ENCODE measurements at regions not wholly inside any gene's neighbourhood (a gene's known extent, or its start where the extent isn't known, plus 50 kb on each side); places are given as distances from the start of the nearest gene placed in this dataset.

DNA sequence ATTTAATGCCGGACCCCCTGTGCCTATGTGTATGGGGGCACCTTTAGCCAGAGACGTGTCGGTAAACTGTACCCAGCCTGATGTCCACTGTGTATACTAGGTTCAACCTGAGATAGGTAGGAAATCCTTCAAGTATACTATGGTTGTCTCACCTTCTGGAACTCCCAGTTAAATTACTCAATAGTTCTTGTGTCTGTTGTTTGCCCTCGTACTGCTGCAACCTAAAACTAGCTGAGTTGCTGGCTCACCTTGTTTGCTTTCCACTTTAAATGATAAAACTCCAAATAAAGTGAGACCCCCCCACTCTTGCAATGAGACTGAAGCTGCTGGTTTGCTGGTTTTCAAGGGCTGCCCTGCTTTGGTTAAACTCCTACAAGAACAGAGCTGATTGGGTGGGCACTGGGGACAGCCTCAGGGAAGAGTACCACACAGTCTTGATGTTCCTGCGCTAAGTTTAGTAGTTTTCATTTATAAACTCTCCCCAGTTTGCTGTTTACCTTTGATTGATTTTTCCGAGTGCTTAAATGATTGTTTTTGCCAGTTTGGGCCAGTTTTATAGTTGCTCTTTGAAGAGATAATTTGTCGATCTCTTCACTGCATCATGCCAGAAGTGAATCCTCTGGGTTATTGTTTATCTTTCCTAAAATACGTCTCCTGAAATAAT is 1281.8 kb upstream of the MAP3K7 start:
- DNase-seq, result no peak

GRCh38 chr6:91865889-91866288 is 1279.0 kb upstream of the MAP3K7 start:
- DNase-seq, result no peak

GRCh38 chr6:91864911-91865310 is 1278.0 kb upstream of the MAP3K7 start:
- DNase-seq, result no peak

GRCh38 chr6:91860541-91861335 is 1273.9 kb upstream of the MAP3K7 start:
- no peak for DNase-seq

DNA sequence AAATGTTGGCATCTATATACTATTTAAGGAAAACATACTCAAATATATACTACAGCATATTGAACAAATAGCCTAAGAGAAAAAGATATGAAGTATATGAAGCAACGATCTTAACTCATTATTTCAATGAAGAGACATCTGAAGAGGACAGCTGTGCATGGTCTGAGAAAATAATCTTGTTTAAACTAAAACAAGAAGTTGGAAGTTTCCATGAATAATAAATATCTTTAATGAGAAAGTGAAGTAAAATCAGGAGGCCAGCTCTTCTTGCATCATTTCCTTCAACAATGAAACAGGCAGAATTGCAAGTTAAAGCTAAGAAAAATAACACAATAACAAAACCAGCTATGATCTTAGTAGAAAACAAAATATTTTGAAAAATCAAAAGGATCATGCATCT is 1265.4 kb upstream of the MAP3K7 start:
- no peak for DNase-seq

DNA sequence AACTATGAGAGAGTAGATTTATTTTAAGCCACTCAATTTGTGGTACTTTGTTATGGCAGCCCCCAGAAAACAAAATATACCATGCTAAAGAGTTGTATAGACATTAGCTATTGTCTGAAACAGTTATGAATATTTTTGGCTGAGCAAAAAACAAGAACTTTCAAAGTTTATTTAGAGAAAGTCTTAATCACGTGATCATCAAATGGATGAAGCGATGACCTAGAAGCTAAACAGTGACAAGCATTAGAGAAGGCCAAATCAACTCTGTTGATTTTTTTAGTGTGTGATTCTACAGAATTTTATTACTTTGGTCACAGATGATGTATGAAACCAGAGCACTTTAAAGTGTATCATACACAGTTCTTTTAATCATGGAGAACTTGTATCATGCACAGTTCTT is 1247.9 kb upstream of the MAP3K7 start:
- no peak for DNase-seq

DNA sequence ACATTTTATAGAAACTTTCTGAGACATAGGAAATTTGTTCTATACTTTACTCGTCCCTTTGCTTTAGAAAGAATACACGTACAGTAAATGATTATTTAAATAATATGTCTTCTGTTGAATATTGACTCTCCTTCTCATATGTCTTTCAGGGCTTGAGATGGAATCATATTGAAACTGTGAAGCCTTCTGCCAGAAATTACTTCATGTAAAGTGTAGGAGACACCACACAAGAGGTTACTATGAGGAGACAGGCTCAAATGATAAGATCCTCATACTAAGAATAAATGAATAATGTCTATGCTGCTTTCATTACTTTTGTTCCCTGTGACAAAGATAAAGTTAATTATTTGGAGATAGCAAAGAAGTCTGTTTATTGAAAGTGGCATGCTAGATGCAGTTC is 1240.3 kb upstream of the MAP3K7 start:
- DNase-seq, result no peak

- no peak for DNase-seq
These were observed 1239.3 kb upstream of the MAP3K7 start for GRCh38 chr6:91826128-91826527.

GRCh38 chr6:91824331-91824730 is 1237.5 kb upstream of the MAP3K7 start:
- no peak for DNase-seq

DNA sequence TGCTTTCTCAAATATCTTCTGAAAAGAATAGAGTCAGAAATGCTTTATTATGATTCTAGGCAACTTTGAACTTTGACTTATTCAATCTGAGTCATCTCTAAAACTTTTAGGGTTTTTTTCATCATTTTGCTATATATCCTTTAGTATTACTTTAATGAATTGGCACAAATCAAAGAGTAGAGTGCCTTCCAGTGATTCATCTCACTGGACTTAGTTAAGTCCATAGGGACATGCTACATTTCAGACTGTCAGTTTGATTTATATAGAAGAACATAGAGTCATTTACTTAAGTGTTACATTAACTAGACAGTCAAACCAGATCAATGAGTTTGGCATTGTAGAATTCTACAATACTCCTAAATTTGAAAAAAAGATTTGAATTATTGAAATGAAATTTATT is 1235.7 kb upstream of the MAP3K7 start:
- DNase-seq, result no peak

DNA sequence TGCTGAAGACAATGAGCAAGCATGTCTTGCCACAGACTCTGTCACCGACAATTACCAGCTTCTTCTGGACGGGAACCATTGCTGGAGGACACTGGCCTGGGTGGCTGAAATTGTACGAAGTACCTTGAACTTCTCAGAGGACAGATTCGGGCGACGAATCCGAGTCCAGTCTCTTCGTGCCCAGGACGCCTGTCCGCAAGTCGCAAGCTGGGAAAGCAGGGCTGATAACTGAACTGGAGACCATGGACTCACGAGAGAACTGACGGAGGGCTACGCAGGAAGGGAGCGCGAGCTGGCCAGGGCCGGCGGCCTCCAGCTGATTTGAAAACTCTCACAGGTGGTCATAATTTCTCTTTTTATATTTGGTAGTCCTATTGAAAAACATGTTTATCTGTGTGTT is 1229.5 kb upstream of the MAP3K7 start:
- DNase-seq, result no peak

GRCh38 chr6:91813641-91814040 is 1226.8 kb upstream of the MAP3K7 start:
- DNase-seq, result no peak

- DNase-seq, result no peak
These were observed 1225.9 kb upstream of the MAP3K7 start for GRCh38 chr6:91812596-91813274.

DNA sequence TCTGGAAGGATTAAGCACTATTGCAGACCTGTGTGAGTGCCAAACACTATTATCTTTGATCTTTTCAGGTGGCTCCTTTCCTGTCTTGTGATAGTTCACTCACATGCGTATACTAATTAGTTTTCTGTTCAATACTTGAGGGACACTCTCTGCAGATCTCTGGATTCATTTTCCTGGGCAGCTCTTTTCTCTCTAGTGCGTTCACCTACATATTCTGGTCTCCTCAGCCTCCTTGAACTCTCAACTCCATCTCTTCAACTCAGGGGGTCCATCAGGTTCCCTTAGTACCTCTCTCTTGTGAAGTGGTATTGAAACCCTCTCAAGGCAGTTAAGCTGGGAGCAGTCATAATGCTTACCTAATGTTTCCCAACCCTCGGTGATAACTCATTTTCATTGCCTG is 1218.1 kb upstream of the MAP3K7 start:
- DNase-seq, result no peak

DNA sequence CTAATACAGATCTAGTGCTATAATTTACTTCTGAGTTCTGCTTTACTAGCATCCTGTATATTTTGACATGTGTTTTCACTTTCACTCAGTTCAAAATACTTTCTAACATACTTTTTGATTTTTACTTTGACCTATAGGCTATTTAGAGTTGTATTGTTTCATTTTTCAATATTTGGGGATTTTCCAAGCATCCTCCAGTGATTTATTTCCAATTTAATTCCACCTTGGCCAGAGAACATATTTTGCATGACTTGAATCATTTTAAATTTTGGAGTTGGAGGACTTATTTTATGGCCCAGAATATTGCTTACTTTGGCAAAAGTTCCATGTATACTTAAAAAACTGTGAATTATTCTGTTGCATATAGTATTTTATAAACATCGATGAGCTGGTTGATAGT is 1215.6 kb upstream of the MAP3K7 start:
- DNase-seq, result no peak

DNA sequence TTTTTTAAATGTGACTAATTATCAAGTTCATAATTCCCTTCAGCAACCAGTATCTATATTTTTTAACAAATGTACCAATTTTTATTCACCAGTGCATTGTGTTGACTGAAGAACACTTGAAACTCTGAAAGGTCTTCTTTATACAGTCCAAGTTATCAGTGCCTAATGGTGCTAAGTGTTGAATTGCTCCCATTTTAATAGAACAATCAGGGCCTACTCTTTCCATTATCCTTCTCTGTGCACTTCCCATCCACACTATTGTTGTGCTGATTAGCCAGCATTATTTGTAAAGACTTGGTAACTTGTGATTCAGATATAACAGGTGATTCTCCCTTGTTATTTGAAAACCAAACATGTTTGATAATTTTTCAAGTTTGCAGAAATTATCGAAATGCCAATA is 1209.7 kb upstream of the MAP3K7 start:
- no peak for DNase-seq

DNA sequence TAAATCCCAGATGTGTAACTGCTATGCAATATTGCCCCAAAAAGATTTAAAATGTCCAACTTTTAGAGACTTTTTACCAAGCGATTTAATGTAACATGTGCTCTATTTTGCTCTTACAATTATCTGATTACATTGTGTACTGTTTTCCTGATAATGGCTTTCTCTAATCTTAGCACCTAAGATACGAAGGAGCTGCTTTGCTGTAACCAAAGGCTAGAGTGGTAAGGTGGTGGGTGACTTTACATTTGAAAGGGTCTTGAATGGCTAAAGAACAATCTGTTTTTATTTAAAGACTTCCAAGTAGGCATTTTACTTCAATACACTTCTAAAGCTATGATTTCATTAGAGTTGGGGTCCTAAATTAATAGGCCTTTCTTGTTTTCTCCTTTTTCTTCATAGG is 1201.6 kb upstream of the MAP3K7 start:
- no peak for DNase-seq

DNA sequence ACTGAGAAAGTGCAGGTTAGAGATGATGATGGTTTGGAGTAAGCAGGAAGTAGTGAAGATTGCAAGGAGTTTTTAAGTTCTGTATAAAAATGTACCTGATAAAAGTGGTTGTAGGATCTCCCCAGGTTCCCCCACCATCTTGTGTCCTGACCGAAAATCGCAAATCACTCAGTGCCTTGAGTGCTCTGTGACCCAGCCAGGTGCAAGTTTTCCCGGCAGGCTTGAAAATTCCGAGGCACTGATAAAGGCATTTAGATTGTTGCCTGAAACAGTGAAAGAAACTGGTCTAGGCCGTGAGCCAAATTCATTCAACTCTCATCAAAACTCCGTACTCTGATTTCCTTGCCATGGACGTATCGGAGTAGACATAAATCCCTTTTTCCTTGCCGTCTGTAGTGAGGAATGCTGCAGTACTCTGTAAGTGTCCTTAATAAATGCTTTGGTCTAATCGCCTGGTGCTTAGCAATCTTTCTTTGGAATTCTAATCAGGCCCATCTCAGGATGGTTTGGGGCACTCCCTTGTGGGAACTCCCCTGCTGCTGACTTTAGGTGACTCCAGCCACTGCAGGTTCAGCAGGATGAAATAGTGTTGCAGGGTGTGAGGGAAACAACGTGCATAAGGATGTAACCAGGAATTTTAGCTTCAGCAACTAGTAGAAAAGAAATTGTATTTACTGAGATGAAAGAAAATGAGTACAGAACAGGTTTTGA is 1199.8 kb upstream of the MAP3K7 start:
- no peak for DNase-seq

GRCh38 chr6:91782802-91783201 is 1195.9 kb upstream of the MAP3K7 start:
- DNase-seq, result no peak

- no peak for DNase-seq
These were observed 1195.1 kb upstream of the MAP3K7 start for GRCh38 chr6:91781946-91782345.

GRCh38 chr6:91780270-91780669 is 1193.4 kb upstream of the MAP3K7 start:
- DNase-seq, result no peak

DNA sequence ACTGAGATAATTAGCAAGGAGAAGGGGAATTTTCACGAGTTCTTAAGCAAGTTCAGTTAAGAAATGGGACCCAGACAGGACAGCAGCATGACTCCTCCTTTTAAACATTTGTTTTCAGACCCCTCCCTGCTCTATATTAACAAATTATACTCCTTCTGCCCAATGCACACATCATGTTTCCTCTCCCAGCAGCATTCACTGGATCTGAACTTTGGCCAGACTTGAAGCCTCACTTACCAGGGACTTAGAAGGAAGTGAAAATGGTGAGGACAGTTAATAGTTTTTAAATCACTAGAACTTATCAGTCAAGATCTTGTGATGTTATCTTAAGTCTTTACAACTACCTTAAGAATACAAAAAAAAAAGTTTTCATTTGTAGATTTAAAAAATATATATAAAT is 1174.7 kb upstream of the MAP3K7 start:
- DNase-seq, result no peak

- no peak for DNase-seq
These were observed 1167.8 kb upstream of the MAP3K7 start for GRCh38 chr6:91754691-91755090.

DNA sequence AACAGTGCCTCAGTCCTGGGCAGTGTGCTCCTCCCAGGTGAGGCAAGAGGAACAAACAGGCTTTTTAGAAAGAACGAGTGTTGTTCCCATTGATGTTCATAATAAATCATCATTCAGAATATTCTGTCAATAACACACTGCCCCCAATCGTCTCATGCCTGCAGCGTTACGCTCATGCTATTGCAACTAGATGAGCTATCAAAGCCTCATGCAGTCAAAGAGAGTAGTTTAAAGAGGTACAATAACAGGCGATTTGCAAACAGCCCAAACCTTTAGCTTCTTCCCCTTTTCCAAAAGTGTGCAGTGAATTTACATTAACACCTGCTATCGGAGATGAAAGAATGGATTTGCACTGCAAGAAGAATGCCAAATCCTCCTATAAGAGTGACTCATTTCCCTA is 1164.7 kb upstream of the MAP3K7 start:
- no peak for DNase-seq

Data from hematopoietic multipotent progenitor cell treated with erythropoietin and hydrocortisone succinate and interleukin-3 and kit ligand, for 6 days (in vitro differentiated cells).